ENCODE measurements at regions not wholly inside any gene's neighbourhood (a gene's known extent, or its start where the extent isn't known, plus 50 kb on each side); places are given as distances from the start of the nearest gene placed in this dataset.

GRCh38 chr13:50319635-50320255 is 304.5 kb downstream of the KCNRG start:
- DNase-seq (ENCODE audit: low read depth, low spot score): no peak

DNA sequence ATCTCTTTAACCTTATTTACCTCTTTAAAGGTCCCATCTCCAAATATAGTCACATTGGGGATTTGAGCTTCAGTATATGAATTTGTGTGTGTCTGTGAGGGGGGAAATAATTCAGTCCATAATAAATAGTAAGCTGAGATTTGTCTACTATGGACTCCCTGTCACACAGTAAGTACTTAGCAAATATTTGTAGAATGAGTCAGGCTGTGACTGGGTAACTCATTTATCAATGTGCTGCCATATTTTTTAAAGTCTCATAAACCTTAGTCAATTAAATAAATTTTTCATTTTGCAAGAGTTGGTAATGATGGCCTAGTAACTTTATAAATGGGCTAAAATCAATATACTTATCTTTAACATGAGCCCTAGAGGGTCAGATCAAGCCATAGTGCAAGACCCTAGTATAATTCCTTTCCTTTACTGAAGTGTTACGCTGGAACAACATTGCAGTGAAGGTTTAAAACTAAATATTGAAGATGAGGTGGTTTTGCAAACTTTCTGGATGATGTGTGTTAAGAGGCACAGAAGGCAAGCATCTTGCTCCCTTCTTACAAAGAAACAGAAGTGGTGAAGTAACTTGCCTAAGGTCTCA is 305.1 kb downstream of the KCNRG start:
- no peak for DNase-seq (ENCODE audit: low read depth, low spot score)

- no peak for DNase-seq (ENCODE audit: low read depth, low spot score)
Observed at GRCh38 chr13:50322006-50322405, 306.8 kb downstream of the KCNRG start.

GRCh38 chr13:50323440-50324065 is 308.3 kb downstream of the KCNRG start:
- DNase-seq (ENCODE audit: low read depth, low spot score): no peak

DNA sequence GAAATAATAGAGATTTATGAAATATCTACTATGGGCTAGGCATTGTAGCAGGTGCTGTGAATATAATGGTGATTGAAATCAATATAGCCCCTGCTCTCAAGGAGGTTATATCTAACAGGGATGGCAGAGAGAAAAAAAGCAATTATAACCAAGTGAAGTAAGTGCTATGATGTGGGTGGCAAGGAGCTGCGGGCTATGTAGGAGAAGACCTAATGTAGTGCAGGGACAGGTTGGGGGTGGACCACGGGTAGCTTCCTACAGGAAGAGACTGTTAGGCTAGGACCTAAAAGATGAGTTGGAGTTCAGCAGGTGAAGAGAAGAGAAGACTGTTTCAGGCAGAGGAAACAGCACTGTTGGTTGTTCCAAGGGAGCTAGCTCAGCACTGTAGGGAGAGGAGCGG is 311.0 kb downstream of the KCNRG start:
- no peak for DNase-seq (ENCODE audit: low read depth, low spot score)

- no peak for DNase-seq (ENCODE audit: low read depth, low spot score)
Observed at GRCh38 chr13:50326811-50327210, 311.6 kb downstream of the KCNRG start.

- no peak for DNase-seq (ENCODE audit: low read depth, low spot score)
Observed at GRCh38 chr13:50334115-50334778, 319.0 kb downstream of the KCNRG start.

DNA sequence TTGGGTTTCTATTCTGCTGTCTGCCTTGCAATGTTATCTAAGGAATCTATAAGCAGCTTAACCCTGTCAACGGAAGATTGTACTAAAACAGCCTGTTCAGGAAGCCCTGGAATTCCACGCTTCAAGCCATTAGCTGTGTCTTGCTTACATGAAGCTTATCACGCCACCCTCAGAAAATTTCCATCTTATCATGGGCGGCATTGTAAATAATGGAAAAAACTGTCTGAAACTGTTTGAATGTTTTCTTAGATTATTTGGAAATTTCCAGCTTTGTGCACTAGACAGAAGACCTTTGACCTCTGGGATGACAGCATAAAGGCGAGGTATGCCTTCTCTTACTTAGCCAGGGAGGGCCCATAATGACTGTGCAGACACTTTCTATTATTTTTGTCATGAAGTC is 319.7 kb downstream of the KCNRG start:
- no peak for DNase-seq (ENCODE audit: low read depth, low spot score)

DNA sequence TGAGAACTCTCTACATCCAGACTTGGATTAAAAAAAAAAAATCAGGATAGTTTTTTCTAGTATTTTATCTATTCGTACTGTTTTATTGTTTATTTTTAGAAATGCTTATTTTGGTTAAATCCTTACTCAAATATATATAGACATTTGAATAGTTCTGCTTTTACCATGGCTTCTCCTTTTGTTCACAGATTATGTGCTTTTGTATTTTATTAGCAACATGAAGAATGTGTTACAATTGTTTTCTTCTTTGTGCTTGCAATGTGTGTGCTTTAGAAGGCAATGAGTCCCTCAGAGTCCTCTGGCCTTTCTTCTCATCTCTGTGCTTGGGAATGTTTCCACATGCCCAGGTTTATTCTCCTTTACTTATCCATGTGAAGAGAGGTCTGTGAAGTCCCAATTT is 324.0 kb downstream of the KCNRG start:
- DNase-seq (ENCODE audit: low read depth, low spot score): no peak

DNA sequence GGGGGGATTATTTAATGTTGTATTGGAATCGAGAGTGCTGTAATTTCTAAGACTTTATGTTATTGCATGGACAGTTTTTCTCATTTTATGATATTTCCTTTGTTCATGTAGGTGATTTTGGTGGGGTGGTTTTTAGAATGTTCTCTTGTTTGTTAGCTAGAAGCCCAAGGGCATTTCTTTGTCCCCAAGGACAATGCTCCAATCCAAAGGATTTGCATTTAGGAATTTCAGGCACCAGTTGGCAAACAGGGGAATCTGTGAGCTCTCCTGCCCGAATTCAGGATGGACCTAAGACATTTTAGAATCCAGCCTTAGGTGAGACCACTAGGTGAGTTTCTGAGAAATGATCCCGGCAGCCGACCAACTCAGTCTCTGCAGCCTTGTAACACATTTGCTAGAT is 324.9 kb downstream of the KCNRG start:
- no peak for DNase-seq (ENCODE audit: low read depth, low spot score)

DNA sequence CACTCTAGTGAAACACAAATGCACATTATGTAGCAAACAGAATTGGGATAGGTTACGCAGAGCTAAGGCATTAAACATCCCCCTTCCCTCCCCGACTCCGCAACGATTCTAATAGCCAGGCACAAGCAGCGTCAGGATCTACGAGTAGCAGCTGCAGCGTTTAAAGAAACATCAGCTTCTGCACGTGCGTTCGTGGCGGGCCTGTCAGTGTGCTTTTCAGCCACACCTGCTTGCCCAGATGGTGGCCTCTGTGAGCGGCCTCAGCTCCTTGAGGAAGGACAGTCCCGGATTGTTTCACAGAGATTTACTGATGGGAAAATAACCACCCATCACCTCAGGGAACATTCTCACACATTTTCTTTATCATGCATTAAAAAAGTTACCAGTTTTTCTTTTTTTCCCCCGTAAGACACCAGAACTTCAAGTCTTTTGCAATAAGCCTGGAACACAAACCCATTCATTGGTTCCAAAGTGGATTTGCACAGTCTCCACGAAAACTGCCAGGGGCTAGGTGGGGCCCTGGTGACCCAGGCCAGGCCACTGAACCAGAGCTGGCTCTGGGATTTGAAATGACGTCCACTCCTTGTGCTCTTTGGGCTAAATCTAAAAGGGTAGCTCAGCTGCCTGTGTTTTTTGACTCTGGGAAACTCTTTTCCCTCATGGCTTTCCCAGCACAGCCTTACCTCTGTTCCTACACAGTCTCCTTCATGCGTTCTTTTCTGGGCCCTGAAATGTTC is 325.5 kb downstream of the KCNRG start:
- no peak for DNase-seq (ENCODE audit: low read depth, low spot score)

GRCh38 chr13:50341526-50341925 is 326.3 kb downstream of the KCNRG start:
- DNase-seq (ENCODE audit: low read depth, low spot score): no peak

DNA sequence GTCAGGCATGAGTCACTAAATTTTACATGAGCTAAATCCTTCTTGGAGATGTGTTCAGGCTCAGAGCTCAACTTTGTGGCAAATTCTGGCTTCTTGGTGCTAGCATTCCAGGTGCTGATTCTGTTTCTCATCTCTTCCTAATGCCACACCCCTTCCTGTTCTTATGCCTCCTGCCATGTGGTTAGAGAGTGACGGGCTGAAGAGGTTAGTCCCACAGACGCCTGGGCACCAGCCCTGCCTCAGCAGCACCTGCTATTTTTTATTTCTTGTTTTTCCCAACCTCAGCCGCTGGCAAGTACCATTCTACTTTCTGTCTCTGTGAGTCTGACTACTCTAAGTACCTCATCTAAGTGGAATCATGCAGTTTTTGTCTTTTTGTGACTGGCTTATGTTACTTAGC is 329.5 kb downstream of the KCNRG start:
- no peak for DNase-seq (ENCODE audit: low read depth, low spot score)

GRCh38 chr13:50345804-50346203 is 330.6 kb downstream of the KCNRG start:
- no peak for DNase-seq (ENCODE audit: low read depth, low spot score)

- DNase-seq (ENCODE audit: low read depth, low spot score): no peak
Observed at GRCh38 chr13:50348371-50348770, 333.1 kb downstream of the KCNRG start.

GRCh38 chr13:50352720-50353480 is 337.7 kb downstream of the KCNRG start:
- DNase-seq (ENCODE audit: low read depth, low spot score): no peak

GRCh38 chr13:50353651-50354415 is 338.6 kb downstream of the KCNRG start:
- DNase-seq (ENCODE audit: low read depth, low spot score): no peak

GRCh38 chr13:50355797-50356196 is 340.6 kb downstream of the KCNRG start:
- no peak for DNase-seq (ENCODE audit: low read depth, low spot score)

GRCh38 chr13:50357136-50357535 is 341.9 kb downstream of the KCNRG start:
- no peak for DNase-seq (ENCODE audit: low read depth, low spot score)

DNA sequence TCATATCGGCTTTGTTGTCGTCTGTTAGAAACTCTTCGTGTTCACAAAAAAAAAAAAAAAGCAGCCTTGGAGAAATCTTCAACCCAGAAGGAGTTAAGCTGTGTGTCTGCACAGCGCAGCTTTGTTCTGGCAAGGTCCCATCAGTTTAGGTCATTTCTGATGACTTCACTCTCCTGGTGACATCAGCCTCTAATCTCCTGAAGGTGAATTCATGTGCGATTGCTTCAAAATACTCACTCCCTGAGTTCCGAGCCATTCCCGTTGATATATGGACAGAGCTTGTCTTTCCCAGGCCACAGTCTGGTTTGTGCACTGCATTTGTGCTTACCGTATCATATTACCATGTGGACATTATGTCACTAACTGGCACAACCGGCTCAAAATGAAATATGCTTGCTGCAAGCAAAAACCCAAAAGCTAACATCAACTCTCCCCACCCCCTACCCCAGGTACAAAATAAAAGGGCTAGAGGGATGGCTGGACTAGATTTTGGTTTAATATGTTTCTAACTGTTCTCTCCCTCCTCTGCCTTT is 342.4 kb downstream of the KCNRG start:
- DNase-seq (ENCODE audit: low read depth, low spot score): no peak

All from iPS DF 19.7 (cell line).